ENCODE measurements at regions not wholly inside any gene's neighbourhood (a gene's known extent, or its start where the extent isn't known, plus 50 kb on each side); places are given as distances from the start of the nearest gene placed in this dataset.

DNA sequence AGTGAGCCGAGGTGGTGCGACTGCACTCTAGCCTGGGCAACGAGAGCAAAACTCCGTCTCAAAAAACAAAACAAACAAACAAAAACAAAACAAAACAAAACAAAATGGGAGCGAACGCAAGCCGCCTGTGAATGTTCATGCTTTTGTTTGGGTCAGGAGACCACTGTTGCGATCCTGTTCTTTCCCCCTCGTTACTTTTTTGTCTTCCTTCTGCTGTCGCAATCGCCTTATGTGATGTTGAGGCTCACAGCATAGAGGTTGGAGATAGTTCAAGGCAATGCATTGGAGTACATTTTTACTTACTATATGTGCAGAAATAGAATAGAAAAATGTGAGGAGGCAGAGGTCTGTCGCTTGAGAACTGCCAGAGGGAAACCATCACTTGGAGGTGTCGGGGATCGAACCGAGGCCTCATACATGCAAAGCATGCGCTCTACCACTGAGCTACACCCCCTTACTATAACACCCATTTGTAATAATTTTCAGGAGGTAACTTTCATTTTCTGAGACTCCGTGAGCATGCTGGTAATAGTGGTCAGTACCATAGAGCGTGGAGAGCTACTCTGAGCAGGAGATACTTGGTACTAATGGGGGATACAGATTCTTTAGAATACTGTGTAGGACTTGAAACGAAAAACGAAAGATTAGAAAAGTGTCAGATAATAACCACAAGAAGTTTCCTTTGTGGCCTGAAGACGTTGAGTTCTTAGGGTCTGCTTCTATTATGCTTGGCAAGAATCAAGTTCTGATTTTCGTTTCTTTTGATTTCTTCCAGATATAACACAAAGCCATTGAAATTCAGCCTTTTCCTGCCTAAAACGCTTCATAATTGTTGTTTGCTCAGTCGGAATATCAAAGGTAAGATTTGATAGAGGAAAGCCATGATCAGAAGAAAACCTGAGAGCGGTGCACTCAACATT lies 121.1 kb downstream of the TRIM27 start:
- Histone ChIP-seq H3K27me3 (ENCODE audit: low read depth, low read length) (peaks cover 16% of the 10 kb centered on the region), H3K9me3 (ENCODE audit: control insufficient read depth in 1 of 2, low read length in 2 of 2) (peaks cover 0 to 2% of the 10 kb centered on the region in 2 donors), H3K36me3 (ENCODE audit: control insufficient read depth in 1 of 2, insufficient read depth in 2 of 2, low read length in 2 of 2) (no peaks in the 10 kb centered on the region), H3K27ac (ENCODE audit: low read length) (no peak overlapping the region), H3K4me1 (ENCODE audit: control insufficient read depth in 1 of 2, insufficient read depth in 2 of 2, low read length in 2 of 2) (no peaks in the 10 kb centered on the region), H3K4me3 (ENCODE audit: low read depth in 1 of 2, low read length in 2 of 2) (no peak overlapping the region)

- Histone ChIP-seq H3K27me3 (ENCODE audit: low read depth, low read length) (peaks cover 14% of the 10 kb centered on the region), H3K9me3 (ENCODE audit: control insufficient read depth in 1 of 2, low read length in 2 of 2) (peaks cover 0 to 2% of the 10 kb centered on the region in 2 donors), H3K36me3 (ENCODE audit: control insufficient read depth in 1 of 2, insufficient read depth in 2 of 2, low read length in 2 of 2) (no peaks in the 10 kb centered on the region), H3K4me3 (ENCODE audit: low read depth in 1 of 2, low read length in 2 of 2) (no peak overlapping the region), H3K4me1 (ENCODE audit: control insufficient read depth in 1 of 2, insufficient read depth in 2 of 2, low read length in 2 of 2) (no peaks in the 10 kb centered on the region), H3K27ac (ENCODE audit: low read length) (no peak overlapping the region)
Measured at GRCh38 chr6:28803337-28803709, 120.5 kb downstream of the TRIM27 start.

- Histone ChIP-seq H3K36me3 (ENCODE audit: control insufficient read depth in 1 of 2, insufficient read depth in 2 of 2, low read length in 2 of 2) (no peaks in the 10 kb centered on the region), H3K27ac (ENCODE audit: low read length) (no peak overlapping the region), H3K4me1 (ENCODE audit: control insufficient read depth in 1 of 2, insufficient read depth in 2 of 2, low read length in 2 of 2) (no peaks in the 10 kb centered on the region), H3K4me3 (ENCODE audit: low read depth in 1 of 2, low read length in 2 of 2) (no peak overlapping the region), H3K27me3 (ENCODE audit: low read depth, low read length) (peaks cover 40% of the 10 kb centered on the region), H3K9me3 (ENCODE audit: control insufficient read depth in 1 of 2, low read length in 2 of 2) (no peaks in the 10 kb centered on the region)
Measured at GRCh38 chr6:28807682-28808280, 116.0 kb downstream of the TRIM27 start.

- no peaks in the 10 kb centered on the region for H3K9me3 ChIP-seq (ENCODE audit: control insufficient read depth in 1 of 2, low read length in 2 of 2)
- no peaks in the 10 kb centered on the region for H3K4me1 ChIP-seq (ENCODE audit: control insufficient read depth in 1 of 2, insufficient read depth in 2 of 2, low read length in 2 of 2)
- H3K27me3 ChIP-seq (ENCODE audit: low read depth, low read length) = peaks cover 40% of the 10 kb centered on the region
- H3K4me3 ChIP-seq (ENCODE audit: low read depth in 1 of 2, low read length in 2 of 2) = no peak overlapping the region
- H3K27ac ChIP-seq (ENCODE audit: low read length) = no peak overlapping the region
- no peaks in the 10 kb centered on the region for H3K36me3 ChIP-seq (ENCODE audit: control insufficient read depth in 1 of 2, insufficient read depth in 2 of 2, low read length in 2 of 2)
Measured at GRCh38 chr6:28808383-28808782, 115.4 kb downstream of the TRIM27 start.

- Histone ChIP-seq H3K4me1 (ENCODE audit: control insufficient read depth in 1 of 2, insufficient read depth in 2 of 2, low read length in 2 of 2) (no peaks in the 10 kb centered on the region), H3K4me3 (ENCODE audit: low read depth in 1 of 2, low read length in 2 of 2) (no peak overlapping the region), H3K27me3 (ENCODE audit: low read depth, low read length) (peaks cover 51% of the 10 kb centered on the region), H3K36me3 (ENCODE audit: control insufficient read depth in 1 of 2, insufficient read depth in 2 of 2, low read length in 2 of 2) (no peaks in the 10 kb centered on the region), H3K9me3 (ENCODE audit: control insufficient read depth in 1 of 2, low read length in 2 of 2) (peaks cover 0 to 4% of the 10 kb centered on the region in 2 donors), H3K27ac (ENCODE audit: low read length) (no peak overlapping the region)
Measured at GRCh38 chr6:28809947-28810658, 113.7 kb downstream of the TRIM27 start.

GRCh38 chr6:28810659-28811053 lies 113.1 kb downstream of the TRIM27 start:
- Histone ChIP-seq H3K4me1 (ENCODE audit: control insufficient read depth in 1 of 2, insufficient read depth in 2 of 2, low read length in 2 of 2) (no peaks in the 10 kb centered on the region), H3K27me3 (ENCODE audit: low read depth, low read length) (peaks cover 56% of the 10 kb centered on the region), H3K27ac (ENCODE audit: low read length) (no peak overlapping the region), H3K4me3 (ENCODE audit: low read depth in 1 of 2, low read length in 2 of 2) (no peak overlapping the region), H3K9me3 (ENCODE audit: control insufficient read depth in 1 of 2, low read length in 2 of 2) (peaks cover 0 to 4% of the 10 kb centered on the region in 2 donors), H3K36me3 (ENCODE audit: control insufficient read depth in 1 of 2, insufficient read depth in 2 of 2, low read length in 2 of 2) (no peaks in the 10 kb centered on the region)

- Histone ChIP-seq H3K36me3 (ENCODE audit: control insufficient read depth in 1 of 2, insufficient read depth in 2 of 2, low read length in 2 of 2) (no peaks in the 10 kb centered on the region), H3K4me1 (ENCODE audit: control insufficient read depth in 1 of 2, insufficient read depth in 2 of 2, low read length in 2 of 2) (no peaks in the 10 kb centered on the region), H3K4me3 (ENCODE audit: low read depth in 1 of 2, low read length in 2 of 2) (no peak overlapping the region), H3K9me3 (ENCODE audit: control insufficient read depth in 1 of 2, low read length in 2 of 2) (peaks cover 0 to 4% of the 10 kb centered on the region in 2 donors), H3K27ac (ENCODE audit: low read length) (no peak overlapping the region), H3K27me3 (ENCODE audit: low read depth, low read length) (peaks cover 68% of the 10 kb centered on the region)
Measured at GRCh38 chr6:28811873-28812272, 111.9 kb downstream of the TRIM27 start.

GRCh38 chr6:28812778-28813569 lies 110.8 kb downstream of the TRIM27 start:
- Histone ChIP-seq H3K4me3 (ENCODE audit: low read depth in 1 of 2, low read length in 2 of 2) (no peak overlapping the region), H3K4me1 (ENCODE audit: control insufficient read depth in 1 of 2, insufficient read depth in 2 of 2, low read length in 2 of 2) (no peaks in the 10 kb centered on the region), H3K27me3 (ENCODE audit: low read depth, low read length) (peaks cover 77% of the 10 kb centered on the region), H3K36me3 (ENCODE audit: control insufficient read depth in 1 of 2, insufficient read depth in 2 of 2, low read length in 2 of 2) (no peaks in the 10 kb centered on the region), H3K9me3 (ENCODE audit: control insufficient read depth in 1 of 2, low read length in 2 of 2) (peaks cover 0 to 4% of the 10 kb centered on the region in 2 donors), H3K27ac (ENCODE audit: low read length) (no peak overlapping the region)

DNA sequence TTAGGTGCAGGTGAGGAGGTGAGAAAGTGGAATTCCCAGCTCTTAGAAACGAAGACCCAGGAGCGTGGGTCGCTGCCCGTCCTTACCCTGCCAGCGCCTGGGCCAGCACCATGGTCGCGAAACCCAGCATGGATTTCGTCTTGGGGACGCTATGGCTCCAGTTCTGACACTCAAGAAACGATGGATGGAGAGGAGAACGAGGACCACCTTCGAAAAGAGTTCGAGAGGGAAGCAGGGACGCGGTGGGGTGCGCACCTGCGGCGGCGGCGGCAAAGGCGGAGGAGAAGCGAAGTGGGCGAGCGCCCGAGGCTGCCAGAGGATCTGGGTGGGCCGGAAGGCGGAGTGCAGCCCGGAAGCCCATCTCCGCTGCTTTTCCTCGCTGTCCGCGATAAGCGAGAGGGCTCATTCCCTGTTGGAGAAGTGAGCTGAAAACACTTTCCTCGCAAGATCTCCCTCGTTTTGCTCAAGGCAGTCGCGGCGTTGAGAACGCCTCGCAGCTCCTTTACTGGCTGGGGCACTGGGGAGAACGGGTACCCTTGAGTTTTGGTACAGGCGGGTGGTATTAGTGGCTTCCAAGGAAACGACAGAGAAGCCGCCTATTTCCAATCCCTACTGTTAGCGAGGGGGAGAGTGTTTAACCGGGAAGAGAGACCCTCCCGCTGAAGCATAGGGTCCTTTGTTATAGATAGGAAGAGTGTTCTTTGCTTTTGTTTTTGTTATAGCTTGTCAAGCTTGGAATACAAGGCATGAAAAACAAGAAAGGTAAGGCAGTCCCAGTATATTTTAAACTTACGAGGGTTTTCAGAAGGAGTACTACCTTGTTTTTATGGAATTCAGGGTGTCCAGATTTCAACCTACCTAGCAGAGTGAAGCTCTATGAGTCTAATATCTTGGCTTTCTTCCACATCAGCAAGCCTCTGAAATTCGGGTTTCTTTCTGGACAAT lies 109.5 kb downstream of the TRIM27 start:
- Histone ChIP-seq H3K4me1 (ENCODE audit: control insufficient read depth in 1 of 2, insufficient read depth in 2 of 2, low read length in 2 of 2) (no peaks in the 10 kb centered on the region), H3K4me3 (ENCODE audit: low read depth in 1 of 2, low read length in 2 of 2) (peak overlapping the region in 1 of 2 donors; percentile 24), H3K27ac (ENCODE audit: low read length) (no peak overlapping the region), H3K27me3 (ENCODE audit: low read depth, low read length) (peaks cover 77% of the 10 kb centered on the region), H3K36me3 (ENCODE audit: control insufficient read depth in 1 of 2, insufficient read depth in 2 of 2, low read length in 2 of 2) (no peaks in the 10 kb centered on the region), H3K9me3 (ENCODE audit: control insufficient read depth in 1 of 2, low read length in 2 of 2) (peaks cover 0 to 4% of the 10 kb centered on the region in 2 donors)

DNA sequence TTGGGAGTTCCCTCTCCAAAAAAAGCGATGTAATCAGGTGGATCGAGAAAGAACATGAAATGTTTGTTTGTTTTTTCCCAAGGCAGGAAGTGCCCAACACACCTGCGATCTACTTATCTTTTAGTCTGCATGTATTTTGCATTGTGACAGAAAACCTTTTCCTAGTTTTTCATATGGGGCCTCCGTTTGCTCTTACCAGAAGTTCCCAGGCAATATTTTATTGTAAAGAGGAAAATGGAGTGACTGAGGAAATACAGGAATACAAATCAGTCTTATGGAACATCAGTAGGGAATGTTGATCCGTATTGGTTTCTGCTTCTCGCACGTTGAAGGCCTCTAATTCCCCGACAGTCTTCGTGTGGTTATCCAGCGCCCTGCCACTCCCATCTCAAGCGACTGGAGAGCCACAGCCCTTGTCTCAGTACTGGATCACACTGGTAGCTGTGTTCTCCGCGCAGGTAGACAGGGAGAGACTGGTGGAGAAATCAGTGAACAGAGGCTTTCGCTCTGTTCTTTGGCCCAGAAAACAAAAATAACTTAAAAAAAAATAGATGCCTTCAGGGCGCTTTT lies 107.4 kb downstream of the TRIM27 start:
- H3K4me3 ChIP-seq (ENCODE audit: low read depth in 1 of 2, low read length in 2 of 2) = no peak overlapping the region
- H3K27ac ChIP-seq (ENCODE audit: low read length) = no peak overlapping the region
- peaks cover 61% of the 10 kb centered on the region for H3K27me3 ChIP-seq (ENCODE audit: low read depth, low read length)

More for the DNA sequence above, 107.4 kb downstream of the TRIM27 start:
- peaks cover 0 to 4% of the 10 kb centered on the region in 2 donors for H3K9me3 ChIP-seq (ENCODE audit: control insufficient read depth in 1 of 2, low read length in 2 of 2)
- H3K36me3 ChIP-seq (ENCODE audit: control insufficient read depth in 1 of 2, insufficient read depth in 2 of 2, low read length in 2 of 2) = no peaks in the 10 kb centered on the region
- no peaks in the 10 kb centered on the region for H3K4me1 ChIP-seq (ENCODE audit: control insufficient read depth in 1 of 2, insufficient read depth in 2 of 2, low read length in 2 of 2)
